ENCODE measurements at regions not wholly inside any gene's neighbourhood (a gene's known extent, or its start where the extent isn't known, plus 50 kb on each side); places are given as distances from the start of the nearest gene placed in this dataset.
A peak's percentile ranks its signal among the peaks of the same experiment; 100 is the strongest.

GRCh38 chr1:232131715-232132391 lies 498.1 kb downstream of the SIPA1L2 start:
- no TSS peak for BruUV-seq (replicated peaks)
- H3K56ac ChIP-seq (ENCODE audit: extremely low read depth, insufficient read depth, low read length), result no peak overlapping the region
- no peak overlapping the region for H3K4me2 ChIP-seq (ENCODE audit: low read depth, low read length)
- H3K4me3 ChIP-seq (ENCODE audit: insufficient read depth, low read depth, low read length), result no peak overlapping the region
- H2BK5ac ChIP-seq (ENCODE audit: low read depth, low read length, poor library complexity, severe bottlenecking), result no peak overlapping the region
- in situ Hi-C loops (cut with MboI; ENCODE audit: low sequenced_read_pairs) (no loop called here), intact Hi-C loops (cut with micrococcal nuclease) (no loop called here), dilution Hi-C loops (cut with HindIII; ENCODE audit: low sequenced_read_pairs, unreplicated experiment) (no loop called here)
- H2BK120ac ChIP-seq (ENCODE audit: low read depth, low read length), result no peak overlapping the region
- ChIA-PET CTCF (no interaction called here), POLR2A (ENCODE audit: unreplicated experiment) (no interaction called here)
- no peaks in the 10 kb centered on the region; the same call in 1 of the 2 replicates for H3K9me3 ChIP-seq (ENCODE audit: control insufficient read depth, insufficient read depth, low read length)
- no peaks in the 10 kb centered on the region for H3K36me3 ChIP-seq (ENCODE audit: control insufficient read depth, insufficient read depth, low read length)
- H4K20me1 ChIP-seq (ENCODE audit: insufficient read depth, low read length), result no peaks in the 10 kb centered on the region
- no peaks in the 10 kb centered on the region for H3K9me1 ChIP-seq (ENCODE audit: insufficient read depth, low read length)
- no peak overlapping the region for H3K18ac ChIP-seq (ENCODE audit: low read depth, low read length)
- H3K79me1 ChIP-seq (ENCODE audit: low read depth in 1 of 2, low read length in 2 of 2), result no peaks in the 10 kb centered on the region
- no peak overlapping the region for H3K4ac ChIP-seq (ENCODE audit: low read depth, low read length)
- no peak overlapping the region for H4K91ac ChIP-seq (ENCODE audit: insufficient read depth, low read depth, low read length)
- no peaks in the 10 kb centered on the region for H3K27me3 ChIP-seq (ENCODE audit: control insufficient read depth, insufficient read depth, low read length)
- H3K9ac ChIP-seq (ENCODE audit: low read depth, low read length), result no peak overlapping the region
- no peak overlapping the region for H4K5ac ChIP-seq (ENCODE audit: low read depth, low read length)
- H4K8ac ChIP-seq (ENCODE audit: low read depth in 2 of 2, low read length in 2 of 2), result no peak overlapping the region
- H3K27ac ChIP-seq (ENCODE audit: insufficient read depth, low read length), result no peak overlapping the region
- WGBS, 2 experiments (ENCODE audit: extremely low coverage in 2 of 2, insufficient read length in 1 of 2), result no CpG with 5 or more reads among the region's 1 CpG
- TF ChIP-seq ELK1 (IDR thresholded peaks at IDR 0.05; ENCODE audit: borderline replicate concordance, low read depth, low read length) (no peak), MAZ (IDR thresholded peaks at IDR 0.05; ENCODE audit: borderline replicate concordance, low read depth, low read length) (no peak), CHD1 (IDR thresholded peaks at IDR 0.05; ENCODE audit: low read depth, low read length) (no peak), BHLHE40 (IDR thresholded peaks at IDR 0.05; ENCODE audit: low read depth, low read length) (no peak), USF2 (IDR thresholded peaks at IDR 0.05; ENCODE audit: low read depth, low read length) (no peak), CEBPB (IDR thresholded peaks at IDR 0.05; ENCODE audit: low read depth, low read length) (no peak), NFE2L2 (IDR thresholded peaks at IDR 0.05; ENCODE audit: low read depth, low read length) (no peak), FOS (IDR thresholded peaks at IDR 0.05; ENCODE audit: low read depth, low read length) (no peak)
- ATAC-seq (ENCODE audit: low read depth) (no peak), DNase-seq (no peak)
- no peak overlapping the region; the same call in 2 of the 3 replicates for H2BK15ac ChIP-seq (ENCODE audit: low read depth, low read length)
- H3K23ac ChIP-seq (ENCODE audit: low read depth, low read length), result no peak overlapping the region
- no peak overlapping the region for H2AFZ ChIP-seq (replicated peaks; ENCODE audit: low read length, poor library complexity)
- no peak overlapping the region for H2AK9ac ChIP-seq (replicated peaks; ENCODE audit: low read depth, low read length, poor library complexity)
- peak overlapping the region; percentile 4; the same call in 1 of the 2 replicates for H2AK5ac ChIP-seq (ENCODE audit: low read depth, low read length)
- no peak overlapping the region for H3K14ac ChIP-seq (replicated peaks; ENCODE audit: low read depth, low read length)
- no peaks in the 10 kb centered on the region for H3K4me1 ChIP-seq (ENCODE audit: control insufficient read depth, insufficient read depth, low read length)
- no peak overlapping the region for H2BK20ac ChIP-seq (ENCODE audit: low read depth, low read length)

Measured in IMR-90 (cell line).